HL-60 (cell line): ENCODE measurements at regions not wholly inside any gene's neighbourhood (a gene's known extent, or its start where the extent isn't known, plus 50 kb on each side); places are given as distances from the start of the nearest gene placed in this dataset.
"Not testable (repeated sequence)": the region's sequence is repeated elsewhere in the genome, so short reads cannot be mapped to it uniquely, and the experiment has no call there.

ENCODE experiments used
- DNase-seq, 2 experiments: peaks; one replicate each; pipeline ENCODE4 v3.0.0-alpha.2; 2010 to 2020; ENCODE audit warnings: low read depth in 1 of 2, low spot score in 1 of 2
- H3K27ac ChIP-seq: fragments of 250-450 bp; sonication (Bioruptor Pico); replicated peaks from 2 replicates; pipeline ENCODE4 v1.5.1; 2020; ENCODE audit warnings: mild to moderate bottlenecking, moderate library complexity
- H3K27me3 ChIP-seq: fragments of 250-450 bp; sonication (Bioruptor Pico); 2 replicates; pipeline ENCODE4 v1.5.1; 2021; ENCODE audit warnings: mild to moderate bottlenecking, moderate library complexity; ENCODE audit not compliant: insufficient read depth, poor library complexity, severe bottlenecking
- H3K4me3 ChIP-seq: replicated peaks from 2 replicates; pipeline ENCODE4 v1.5.1; 2011; ENCODE audit warnings: mild to moderate bottlenecking, control low read depth, low read length; ENCODE audit not compliant: insufficient read depth
- CTCF ChIP-seq: IDR thresholded peaks from one replicate; pipeline ENCODE4 v1.5.1; 2011; ENCODE audit warnings: low read length, control low read depth, inconsistent platforms; ENCODE audit not compliant: insufficient read depth
- GABPA ChIP-seq: IDR thresholded peaks from 2 replicates; pipeline ENCODE4 v1.6.1; 2012; ENCODE audit warnings: low read depth
- POLR2AphosphoS5 ChIP-seq: IDR thresholded peaks from 2 replicates; pipeline ENCODE4 v1.6.1; 2012; ENCODE audit warnings: low read depth
- REST ChIP-seq: IDR thresholded peaks from 2 replicates; pipeline ENCODE4 v1.6.1; 2012; ENCODE audit warnings: low read depth; ENCODE audit not compliant: insufficient replicate concordance
- SPI1 ChIP-seq: IDR thresholded peaks from 2 replicates; pipeline ENCODE4 v1.6.1; 2012; ENCODE audit warnings: low read depth, mild to moderate bottlenecking, borderline replicate concordance

GRCh38 chr7:91750091-91750490, 130.4 kb downstream of the MTERF1 start:
- no peak overlapping the region for H3K4me3 ChIP-seq

GRCh38 chr7:91752102-91752501, 128.4 kb downstream of the MTERF1 start:
- no peak overlapping the region for H3K27ac ChIP-seq
- DNase-seq = no peak
- TF ChIP-seq GABPA = no peak
- TF ChIP-seq CTCF = no peak
- TF ChIP-seq SPI1 = no peak
- TF ChIP-seq REST = no peak
- TF ChIP-seq POLR2AphosphoS5 = no peak
- H3K4me3 ChIP-seq = no peak overlapping the region
- H3K27me3 ChIP-seq = no peaks in the 10 kb centered on the region

More at GRCh38 chr7:91750091-91750490, 130.4 kb downstream of the MTERF1 start:
- no peak for TF ChIP-seq POLR2AphosphoS5
- no peak for TF ChIP-seq SPI1
- no peak for TF ChIP-seq REST
- TF ChIP-seq CTCF = no peak
- no peak for TF ChIP-seq GABPA
- H3K27me3 ChIP-seq = no peaks in the 10 kb centered on the region
- DNase-seq = no peak
- H3K27ac ChIP-seq = no peak overlapping the region

GRCh38 chr7:91754280-91754679, 126.2 kb downstream of the MTERF1 start:
- not testable (repeated sequence) for H3K27ac ChIP-seq, H3K27me3 ChIP-seq, H3K4me3 ChIP-seq, DNase-seq

- H3K27me3 ChIP-seq, DNase-seq: not testable (repeated sequence)
Observed at GRCh38 chr7:91755121-91755520, 125.4 kb downstream of the MTERF1 start.

GRCh38 chr7:91759205-91759863, 121.2 kb downstream of the MTERF1 start:
- Histone ChIP-seq H3K27ac (no peak overlapping the region), H3K27me3 (no peaks in the 10 kb centered on the region), H3K4me3 (no peak overlapping the region)
- DNase-seq = no peak
- TF ChIP-seq POLR2AphosphoS5 = no peak

More at GRCh38 chr7:91755121-91755520, 125.4 kb downstream of the MTERF1 start:
- not testable (repeated sequence) for H3K4me3 ChIP-seq, H3K27ac ChIP-seq
